ENCODE measurements at regions not wholly inside any gene's neighbourhood (a gene's known extent, or its start where the extent isn't known, plus 50 kb on each side); places are given as distances from the start of the nearest gene placed in this dataset.
"Not testable (repeated sequence)": the region's sequence is repeated elsewhere in the genome, so short reads cannot be mapped to it uniquely, and the experiment has no call there.

DNA sequence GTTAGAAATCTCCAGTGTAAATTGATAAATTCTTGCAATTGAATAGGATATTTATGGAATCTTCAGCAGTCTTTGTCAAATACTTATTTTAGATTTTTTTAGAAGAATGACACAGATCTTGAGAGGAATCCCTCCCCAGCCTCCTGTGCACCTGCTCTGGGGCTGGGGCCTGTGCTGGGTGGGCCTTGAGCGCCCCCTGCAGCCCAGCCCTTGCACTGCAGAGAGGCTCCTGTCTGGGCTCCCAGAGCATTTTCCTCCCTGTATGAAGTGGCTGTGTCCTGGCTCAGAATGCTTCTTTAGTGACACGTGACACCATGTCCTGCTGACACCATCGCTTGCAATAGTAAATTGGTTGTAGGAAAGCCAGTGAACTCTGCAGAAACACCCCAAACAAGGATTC lies 98.7 kb downstream of the OR4M2 start:
- not testable (repeated sequence) for H3K9me3 Mint-ChIP-seq

DNA sequence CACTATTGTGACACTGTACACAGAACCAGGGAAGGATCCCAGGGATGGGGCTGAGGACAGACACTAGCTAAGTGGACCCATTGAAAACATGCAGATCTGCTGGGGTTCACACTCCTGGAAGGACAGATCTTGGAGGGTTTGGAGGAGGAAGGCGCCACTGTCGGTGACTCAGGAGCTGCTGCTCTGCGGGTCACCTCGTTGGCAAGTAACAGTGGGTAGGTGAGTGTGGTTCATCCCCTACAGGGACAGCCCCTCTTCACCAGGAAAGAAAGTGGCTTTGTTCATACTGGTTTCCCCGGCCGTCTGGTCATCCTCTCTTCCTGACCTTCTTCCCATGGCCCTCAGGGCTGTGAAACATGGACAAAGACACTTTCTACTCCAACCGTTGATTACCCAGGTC lies 100.3 kb downstream of the OR4M2 start:
- H3K9me3 Mint-ChIP-seq; H3K27ac Mint-ChIP-seq; H3K4me1 Mint-ChIP-seq; H3K36me3 Mint-ChIP-seq; H3K4me3 Mint-ChIP-seq; DNase-seq (ENCODE audit: low spot score in 2 of 2, unreplicated experiment in 2 of 2); H3K27me3 Mint-ChIP-seq (ENCODE audit: low read depth): not testable (repeated sequence)

More for the DNA sequence above, 98.7 kb downstream of the OR4M2 start:
- not testable (repeated sequence) for H3K27me3 Mint-ChIP-seq (ENCODE audit: low read depth); H3K36me3 Mint-ChIP-seq; DNase-seq (ENCODE audit: low spot score in 2 of 2, unreplicated experiment in 2 of 2); H3K4me1 Mint-ChIP-seq; H3K27ac Mint-ChIP-seq; H3K4me3 Mint-ChIP-seq

DNA sequence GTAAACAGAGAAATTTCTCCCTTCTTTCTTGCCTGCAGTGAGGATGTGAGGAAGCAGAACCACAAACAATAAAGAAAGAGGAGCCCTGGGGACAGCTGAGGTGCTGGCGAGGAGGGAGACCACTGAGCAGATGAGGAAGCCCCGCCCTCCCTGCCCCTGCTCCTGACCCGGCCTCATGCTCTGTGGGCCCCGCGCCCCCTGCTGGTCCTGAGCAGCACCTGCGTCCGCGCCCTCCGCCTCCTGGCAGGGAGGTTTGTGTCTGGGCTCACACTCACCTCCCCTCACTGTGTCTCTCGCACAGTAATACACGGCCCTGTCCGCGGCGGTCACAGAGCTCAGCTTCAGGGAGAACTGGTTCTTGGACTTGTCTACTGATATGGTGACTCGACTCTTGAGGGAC lies 104.4 kb downstream of the OR4M2 start:
- H3K9me3 Mint-ChIP-seq; H3K4me1 Mint-ChIP-seq; DNase-seq (ENCODE audit: low spot score in 2 of 2, unreplicated experiment in 2 of 2); H3K27ac Mint-ChIP-seq; H3K27me3 Mint-ChIP-seq (ENCODE audit: low read depth); H3K4me3 Mint-ChIP-seq; H3K36me3 Mint-ChIP-seq: not testable (repeated sequence)

DNA sequence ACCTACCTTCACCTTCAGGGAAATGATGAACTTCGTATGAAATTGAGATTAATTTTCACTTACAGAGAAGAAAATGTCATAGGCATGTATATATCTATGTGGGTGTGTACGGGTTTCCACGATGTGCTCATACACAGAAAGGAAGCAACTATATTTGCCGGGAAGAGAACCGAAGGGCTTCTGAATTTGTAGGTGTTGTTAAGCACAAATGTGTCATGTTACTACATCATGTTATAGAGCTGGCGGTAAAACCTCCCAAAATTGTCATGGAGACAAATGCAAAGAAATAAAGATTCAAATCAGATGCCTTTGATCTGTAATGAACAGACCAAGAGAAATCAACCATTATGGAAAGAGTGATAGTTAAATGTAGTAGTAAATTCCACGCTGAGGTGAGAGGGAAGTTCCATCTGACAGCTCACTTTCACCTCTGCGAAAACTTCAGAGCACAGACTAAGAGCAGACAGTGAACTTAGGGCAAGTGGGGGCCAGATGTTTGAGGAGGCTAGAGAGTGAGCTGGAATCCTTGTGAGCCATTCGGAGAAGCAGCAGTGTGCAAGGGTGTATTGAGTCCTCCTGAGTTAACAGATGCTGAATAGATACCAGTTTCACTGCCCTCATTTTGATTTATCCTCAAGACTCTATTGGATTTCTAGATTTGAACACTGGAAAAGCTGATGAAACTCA lies 106.7 kb downstream of the OR4M2 start:
- H3K4me3 Mint-ChIP-seq; H3K4me1 Mint-ChIP-seq; H3K36me3 Mint-ChIP-seq; H3K27ac Mint-ChIP-seq; H3K9me3 Mint-ChIP-seq; DNase-seq (ENCODE audit: low spot score in 2 of 2, unreplicated experiment in 2 of 2); H3K27me3 Mint-ChIP-seq (ENCODE audit: low read depth): not testable (repeated sequence)

DNA sequence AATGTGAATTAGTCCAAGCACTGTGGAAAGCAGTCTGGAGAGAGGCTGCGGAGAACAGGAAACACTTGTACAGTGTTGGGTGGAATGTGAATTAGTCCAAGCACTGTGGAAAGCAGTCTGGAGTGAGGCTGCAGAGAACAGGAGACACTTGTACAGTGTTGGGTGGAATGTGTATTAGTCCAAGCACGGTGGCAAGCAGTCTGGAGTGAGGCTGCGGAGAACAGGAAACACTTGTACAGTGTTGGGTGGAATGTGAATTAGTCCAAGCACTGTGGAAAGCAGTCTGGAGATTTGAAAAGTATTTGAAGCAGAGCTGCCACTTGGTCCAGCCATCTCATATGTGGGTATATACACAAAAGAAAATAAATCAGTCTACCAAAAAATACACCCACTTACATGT lies 111.5 kb downstream of the OR4M2 start:
- H3K4me3 Mint-ChIP-seq; H3K27ac Mint-ChIP-seq; H3K9me3 Mint-ChIP-seq; DNase-seq (ENCODE audit: low spot score in 2 of 2, unreplicated experiment in 2 of 2); H3K4me1 Mint-ChIP-seq; H3K36me3 Mint-ChIP-seq; H3K27me3 Mint-ChIP-seq (ENCODE audit: low read depth): not testable (repeated sequence)

DNA sequence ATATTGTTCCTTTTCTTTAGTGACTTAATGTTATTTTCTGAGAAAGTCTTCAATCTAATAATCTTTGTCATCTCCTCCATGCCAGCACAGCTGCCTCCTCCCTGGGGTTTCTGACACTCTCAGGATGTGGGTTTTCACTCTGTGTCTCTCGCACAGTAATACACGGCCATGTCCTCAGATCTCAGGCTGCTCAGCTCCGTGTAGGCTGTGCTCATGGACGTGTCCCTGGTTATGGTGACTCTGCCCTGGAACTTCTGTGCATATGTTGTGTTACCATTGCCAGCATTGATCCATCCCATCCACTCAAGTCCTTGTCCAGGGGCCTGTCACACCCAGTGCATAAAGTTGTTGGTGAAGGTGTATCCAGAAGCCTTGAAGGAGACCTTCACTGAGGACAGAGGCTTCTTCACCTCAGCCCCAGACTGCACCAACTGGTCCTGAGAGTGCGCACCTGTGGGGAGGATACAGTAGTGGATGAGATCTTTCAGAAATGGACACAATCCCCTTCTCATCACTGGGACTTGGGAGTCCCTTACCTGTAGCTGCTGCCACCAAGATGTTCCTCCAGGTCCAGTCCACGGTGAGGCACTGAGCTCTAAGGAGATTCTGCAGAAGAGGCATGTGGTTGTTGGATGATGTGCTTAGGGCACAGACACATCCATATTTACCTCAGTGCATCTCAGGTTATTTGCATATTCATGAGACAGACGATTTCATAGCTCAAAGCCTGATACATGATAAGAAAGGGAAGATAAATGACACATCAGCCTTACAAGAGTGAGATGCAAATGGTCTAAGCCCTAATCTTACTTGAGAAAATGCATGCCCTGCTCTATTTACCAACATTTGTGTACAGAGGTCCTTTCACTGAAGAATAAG lies 114.7 kb downstream of the OR4M2 start:
- DNase-seq (ENCODE audit: low spot score in 2 of 2, unreplicated experiment in 2 of 2); H3K4me1 Mint-ChIP-seq; H3K27ac Mint-ChIP-seq; H3K36me3 Mint-ChIP-seq; H3K9me3 Mint-ChIP-seq; H3K27me3 Mint-ChIP-seq (ENCODE audit: low read depth); H3K4me3 Mint-ChIP-seq: not testable (repeated sequence)

DNA sequence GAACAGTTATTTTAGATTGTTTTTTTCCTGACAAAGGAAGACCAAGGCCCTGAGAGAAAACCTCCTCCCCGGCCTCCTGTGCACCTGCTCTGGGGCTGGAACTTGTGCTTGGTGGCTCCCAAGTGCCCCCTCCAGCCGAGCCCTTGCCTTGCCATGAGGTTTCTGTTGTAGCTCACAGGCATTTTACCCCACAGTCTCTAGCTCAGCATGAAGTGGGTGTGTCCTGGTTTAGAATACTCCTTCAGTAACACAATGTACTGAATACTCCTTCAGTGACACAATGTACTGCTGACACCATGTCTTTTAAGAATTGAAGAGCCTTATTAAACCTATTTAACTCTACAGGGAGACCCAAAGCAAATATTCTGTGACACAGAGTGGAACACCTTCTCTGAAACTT lies 116.1 kb downstream of the OR4M2 start:
- not testable (repeated sequence) for H3K27me3 Mint-ChIP-seq (ENCODE audit: low read depth); DNase-seq (ENCODE audit: low spot score in 2 of 2, unreplicated experiment in 2 of 2); H3K27ac Mint-ChIP-seq; H3K36me3 Mint-ChIP-seq; H3K9me3 Mint-ChIP-seq; H3K4me1 Mint-ChIP-seq; H3K4me3 Mint-ChIP-seq

DNA sequence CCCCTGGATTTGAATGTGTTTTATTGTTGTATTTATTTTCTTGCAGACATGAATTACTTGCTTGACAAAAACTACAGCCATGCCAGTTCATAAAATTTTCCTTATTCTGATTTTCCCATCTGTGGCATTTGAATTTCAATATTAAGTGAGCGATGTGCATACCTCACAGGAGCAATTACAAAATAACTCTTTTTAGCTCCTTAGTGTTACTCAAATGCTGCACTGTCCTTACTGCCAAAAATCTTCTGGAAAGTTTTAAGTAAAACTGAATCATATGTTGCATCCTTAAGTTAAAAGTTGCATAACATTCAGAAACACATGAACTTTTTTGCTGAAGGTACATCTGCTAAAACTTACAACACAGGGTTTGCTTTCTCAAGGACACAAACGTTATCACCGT lies 120.1 kb downstream of the OR4M2 start:
- H3K4me3 Mint-ChIP-seq; DNase-seq (ENCODE audit: low spot score in 2 of 2, unreplicated experiment in 2 of 2); H3K9me3 Mint-ChIP-seq; H3K27ac Mint-ChIP-seq; H3K27me3 Mint-ChIP-seq (ENCODE audit: low read depth); H3K36me3 Mint-ChIP-seq; H3K4me1 Mint-ChIP-seq: not testable (repeated sequence)

DNA sequence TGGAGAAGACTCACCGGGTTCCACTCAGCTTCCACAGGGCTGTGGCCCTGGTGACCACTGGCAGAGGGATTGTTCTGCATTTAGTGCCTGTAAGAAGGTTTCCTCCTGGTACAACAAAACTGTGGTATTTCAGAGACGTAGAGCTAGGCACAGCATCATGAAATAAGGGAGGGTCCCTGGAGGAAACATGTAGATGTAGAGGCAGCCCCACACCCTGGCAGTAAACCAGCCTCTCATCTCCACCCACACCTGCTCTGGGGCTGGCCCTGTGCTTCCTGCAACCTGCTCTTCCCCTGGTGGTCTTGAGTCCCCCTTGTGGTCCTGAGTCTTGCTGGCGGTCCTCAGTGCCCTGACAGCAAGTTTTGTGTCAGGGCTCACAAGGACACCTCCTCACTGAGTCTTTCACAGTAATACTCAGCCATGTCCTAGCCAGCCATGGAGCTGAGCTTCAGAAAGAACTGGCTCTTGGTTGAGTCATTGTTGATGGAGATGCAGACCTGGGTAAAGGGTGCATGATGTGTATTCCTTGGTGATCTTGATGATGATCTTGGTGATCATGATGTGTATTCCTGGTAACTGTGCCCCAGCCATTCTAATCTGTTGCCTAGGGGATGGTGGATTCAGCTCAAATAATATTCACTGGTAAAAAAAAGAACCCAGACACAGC lies 121.8 kb downstream of the OR4M2 start:
- not testable (repeated sequence) for H3K36me3 Mint-ChIP-seq; H3K4me3 Mint-ChIP-seq; H3K27me3 Mint-ChIP-seq (ENCODE audit: low read depth); H3K27ac Mint-ChIP-seq; H3K9me3 Mint-ChIP-seq; H3K4me1 Mint-ChIP-seq; DNase-seq (ENCODE audit: low spot score in 2 of 2, unreplicated experiment in 2 of 2)

DNA sequence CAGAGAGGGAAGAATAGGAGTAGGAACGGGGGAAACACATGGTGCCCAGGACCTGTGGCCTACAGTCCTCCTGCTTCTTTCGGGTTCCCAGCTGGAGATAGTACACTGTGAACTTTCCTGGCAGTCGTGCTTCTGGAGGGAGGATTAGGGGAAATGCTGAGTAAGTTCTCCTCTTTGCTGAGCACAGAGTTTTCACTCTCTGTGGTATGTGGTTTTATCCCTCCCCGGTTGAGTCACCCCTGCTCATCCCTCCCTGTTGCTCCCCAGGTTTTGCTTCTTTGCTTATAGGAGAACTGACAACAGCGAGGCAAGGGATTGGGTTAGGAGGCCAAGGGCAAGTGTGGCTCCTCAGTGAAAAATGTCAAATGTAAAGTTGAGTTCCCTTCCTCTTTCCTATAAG lies 122.9 kb downstream of the OR4M2 start:
- not testable (repeated sequence) for H3K36me3 Mint-ChIP-seq; H3K9me3 Mint-ChIP-seq; H3K4me1 Mint-ChIP-seq; H3K27me3 Mint-ChIP-seq (ENCODE audit: low read depth); H3K27ac Mint-ChIP-seq; H3K4me3 Mint-ChIP-seq; DNase-seq (ENCODE audit: low spot score in 2 of 2, unreplicated experiment in 2 of 2)

DNA sequence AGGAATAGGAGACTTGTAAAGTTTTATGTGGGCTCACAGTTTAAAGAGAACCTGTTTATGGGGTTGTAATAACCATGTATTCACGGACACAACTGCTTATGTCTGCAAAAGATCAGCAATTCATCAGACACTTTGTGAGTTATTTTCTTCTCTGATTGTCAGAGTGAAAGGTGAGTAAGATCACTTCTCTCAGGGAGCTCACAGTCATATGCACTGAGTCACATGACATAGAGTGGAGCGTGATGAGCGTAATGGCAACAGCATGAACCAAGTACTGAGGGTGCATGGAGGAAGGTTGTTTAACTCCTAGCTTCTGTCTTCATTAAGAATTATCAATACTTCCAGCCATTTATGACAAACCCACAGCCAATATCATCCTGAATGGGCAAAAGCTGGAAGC lies 128.8 kb downstream of the OR4M2 start:
- H3K36me3 Mint-ChIP-seq; H3K27ac Mint-ChIP-seq; H3K4me1 Mint-ChIP-seq; H3K27me3 Mint-ChIP-seq (ENCODE audit: low read depth); H3K4me3 Mint-ChIP-seq; H3K9me3 Mint-ChIP-seq; DNase-seq (ENCODE audit: low spot score in 2 of 2, unreplicated experiment in 2 of 2): not testable (repeated sequence)

DNA sequence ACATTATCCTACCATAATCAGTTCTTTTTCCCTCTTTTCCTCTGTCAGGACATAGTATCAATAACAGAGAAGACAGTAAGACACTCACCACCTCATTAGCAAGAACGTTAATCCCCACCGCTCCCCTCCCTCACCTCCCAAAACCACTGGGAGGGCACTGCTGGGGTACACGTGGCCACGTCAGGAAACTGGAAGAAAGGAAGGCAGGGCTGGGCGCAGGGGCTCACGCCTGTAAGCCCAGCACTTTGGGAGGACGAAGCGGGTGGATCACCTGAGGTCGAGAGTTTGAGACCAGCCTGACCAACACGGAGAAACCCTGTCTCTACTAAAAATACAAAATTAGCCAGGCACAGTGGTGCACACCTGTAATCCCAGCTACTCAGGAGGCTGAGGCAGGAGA lies 142.3 kb downstream of the OR4M2 start:
- H3K27me3 Mint-ChIP-seq (ENCODE audit: low read depth); H3K4me1 Mint-ChIP-seq; H3K4me3 Mint-ChIP-seq; H3K27ac Mint-ChIP-seq: not testable (repeated sequence)
- Mint-ChIP-seq H3K9me3 (peaks cover 42% of the 10 kb centered on the region), H3K36me3 (peaks cover 11% of the 10 kb centered on the region)
- DNase-seq (ENCODE audit: low spot score in 2 of 2, unreplicated experiment in 2 of 2), result peak in 1 of 2 experiments; percentile 33
